ENCODE measurements at regions not wholly inside any gene's neighbourhood (a gene's known extent, or its start where the extent isn't known, plus 50 kb on each side); places are given as distances from the start of the nearest gene placed in this dataset.

DNA sequence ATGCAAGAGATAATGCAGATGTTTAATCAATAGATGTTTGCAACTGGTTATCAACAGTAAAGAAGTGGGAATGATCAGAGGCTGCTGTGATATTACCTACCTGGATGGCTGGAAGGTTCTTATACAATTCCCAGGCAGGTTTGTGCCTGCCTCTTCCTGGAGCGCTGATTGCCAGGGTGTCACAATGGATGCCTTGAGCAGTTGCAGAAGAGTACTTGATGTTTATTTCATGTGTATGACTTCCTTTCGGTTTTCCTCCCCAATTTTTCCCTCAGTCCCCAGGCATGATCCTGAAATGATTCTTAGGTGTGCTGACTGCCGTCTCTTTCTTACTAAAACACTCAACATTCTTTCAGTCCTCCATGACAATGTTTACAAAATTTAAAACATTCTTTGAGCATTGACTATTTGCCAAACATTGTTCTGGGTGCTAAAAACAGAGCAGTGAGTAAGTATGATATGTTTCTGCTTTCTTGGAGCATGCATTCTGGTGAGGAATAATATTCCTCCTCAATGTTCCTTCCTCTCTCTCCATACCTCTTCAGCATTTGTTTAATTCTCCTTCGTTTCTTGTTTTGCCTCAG lies 416.6 kb upstream of the TRIB2 start:
- TF ChIP-seq, protein P1, sequence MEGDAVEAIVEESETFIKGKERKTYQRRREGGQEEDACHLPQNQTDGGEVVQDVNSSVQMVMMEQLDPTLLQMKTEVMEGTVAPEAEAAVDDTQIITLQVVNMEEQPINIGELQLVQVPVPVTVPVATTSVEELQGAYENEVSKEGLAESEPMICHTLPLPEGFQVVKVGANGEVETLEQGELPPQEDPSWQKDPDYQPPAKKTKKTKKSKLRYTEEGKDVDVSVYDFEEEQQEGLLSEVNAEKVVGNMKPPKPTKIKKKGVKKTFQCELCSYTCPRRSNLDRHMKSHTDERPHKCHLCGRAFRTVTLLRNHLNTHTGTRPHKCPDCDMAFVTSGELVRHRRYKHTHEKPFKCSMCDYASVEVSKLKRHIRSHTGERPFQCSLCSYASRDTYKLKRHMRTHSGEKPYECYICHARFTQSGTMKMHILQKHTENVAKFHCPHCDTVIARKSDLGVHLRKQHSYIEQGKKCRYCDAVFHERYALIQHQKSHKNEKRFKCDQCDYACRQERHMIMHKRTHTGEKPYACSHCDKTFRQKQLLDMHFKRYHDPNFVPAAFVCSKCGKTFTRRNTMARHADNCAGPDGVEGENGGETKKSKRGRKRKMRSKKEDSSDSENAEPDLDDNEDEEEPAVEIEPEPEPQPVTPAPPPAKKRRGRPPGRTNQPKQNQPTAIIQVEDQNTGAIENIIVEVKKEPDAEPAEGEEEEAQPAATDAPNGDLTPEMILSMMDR (IDR thresholded peaks at IDR 0.05; ENCODE audit: control insufficient read depth, extremely low read depth, insufficient read depth) = no peak
- DNase-seq (ENCODE audit: low read depth) = no peak
- H3K4me3 ChIP-seq (ENCODE audit: low read depth, low read length) = no peak overlapping the region

GRCh38 chr2:12300927-12301326 lies 415.8 kb upstream of the TRIB2 start:
- TF ChIP-seq, protein P1 (IDR thresholded peaks at IDR 0.05; ENCODE audit: control insufficient read depth, extremely low read depth, insufficient read depth) = no peak
- H3K4me3 ChIP-seq (ENCODE audit: low read depth, low read length) = no peak overlapping the region
- DNase-seq (ENCODE audit: low read depth) = no peak

- DNase-seq (ENCODE audit: low read depth) = no peak
- no peak overlapping the region for H3K4me3 ChIP-seq (ENCODE audit: low read depth, low read length)
- TF ChIP-seq, protein P1 (IDR thresholded peaks at IDR 0.05; ENCODE audit: control insufficient read depth, extremely low read depth, insufficient read depth) = no peak
These were observed 414.6 kb upstream of the TRIB2 start for GRCh38 chr2:12302140-12302539.

GRCh38 chr2:12302691-12303090 lies 414.0 kb upstream of the TRIB2 start:
- DNase-seq (ENCODE audit: low read depth) = no peak
- no peak overlapping the region for H3K4me3 ChIP-seq (ENCODE audit: low read depth, low read length)
- TF ChIP-seq, protein P1 (IDR thresholded peaks at IDR 0.05; ENCODE audit: control insufficient read depth, extremely low read depth, insufficient read depth) = no peak

DNA sequence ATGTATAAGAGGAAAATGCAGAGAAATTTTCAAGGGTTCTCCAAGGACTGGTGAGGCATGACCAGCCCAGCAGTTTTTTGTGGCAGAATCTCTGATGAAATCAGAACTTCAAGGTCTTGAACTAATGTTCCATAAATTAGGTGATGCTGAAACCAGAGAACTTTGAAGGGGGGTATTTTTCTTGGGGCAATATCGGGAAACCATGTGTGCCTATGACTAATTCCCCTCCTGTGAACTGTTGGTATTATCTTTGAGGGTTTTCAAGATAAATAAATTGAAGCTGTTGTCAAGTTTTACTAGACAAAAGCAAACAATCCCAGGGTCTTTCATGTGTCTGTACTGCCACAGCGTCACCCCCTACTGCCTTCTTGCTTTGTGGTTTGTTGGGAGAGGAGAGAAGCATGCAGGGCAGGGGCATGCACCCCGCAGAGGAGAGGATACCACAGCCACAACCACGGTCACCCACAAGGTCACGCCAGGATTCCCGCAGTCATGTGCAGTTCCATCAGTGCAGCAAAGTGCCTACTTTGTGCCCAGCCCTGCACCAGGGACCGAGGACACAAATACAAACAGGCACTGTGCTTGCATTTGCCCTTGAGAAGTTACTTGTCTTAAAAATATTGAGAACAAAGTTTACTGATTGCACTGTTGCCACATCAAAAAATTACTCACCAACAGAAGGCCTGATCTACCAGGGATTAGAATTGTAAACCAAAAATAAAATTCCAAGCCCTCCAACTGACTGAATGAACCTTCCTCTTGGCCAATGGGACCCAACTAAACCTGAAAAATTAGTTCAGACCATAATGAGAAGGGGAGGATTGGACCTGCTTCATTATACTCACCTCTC lies 413.3 kb upstream of the TRIB2 start:
- DNase-seq (ENCODE audit: low read depth) = no peak
- TF ChIP-seq, protein P1 (IDR thresholded peaks at IDR 0.05; ENCODE audit: control insufficient read depth, extremely low read depth, insufficient read depth) = no peak
- H3K4me3 ChIP-seq (ENCODE audit: low read depth, low read length) = no peak overlapping the region

DNA sequence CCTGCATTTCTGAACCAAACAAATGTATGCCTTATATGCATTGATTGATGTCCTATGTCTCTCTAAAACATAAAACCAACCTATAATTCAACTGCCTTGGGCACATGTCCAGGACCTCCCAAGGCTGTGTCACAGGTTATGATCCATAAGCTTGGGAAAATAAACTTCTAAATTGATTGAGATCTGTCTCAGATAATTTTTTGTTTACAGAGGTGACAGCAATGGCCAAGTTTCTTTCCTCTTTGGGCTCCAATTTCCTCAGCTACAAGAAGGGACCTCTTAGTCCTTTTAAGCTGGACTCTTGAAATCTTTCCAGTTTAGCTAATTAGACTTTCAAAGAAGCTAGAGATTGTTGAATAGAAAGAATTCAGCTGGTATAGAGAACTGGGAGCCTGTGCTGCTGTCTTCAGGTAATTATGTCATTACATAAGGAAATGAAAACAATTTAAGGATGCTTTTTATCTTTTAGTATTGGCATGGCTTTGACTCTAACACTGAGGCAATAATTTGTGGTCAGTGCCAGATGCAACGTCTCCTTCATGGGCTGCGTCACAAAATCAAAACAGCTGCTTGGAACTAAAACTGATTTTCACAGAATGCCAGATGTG lies 412.1 kb upstream of the TRIB2 start:
- H3K4me3 ChIP-seq (ENCODE audit: low read depth, low read length) = no peak overlapping the region
- no peak for DNase-seq (ENCODE audit: low read depth)
- TF ChIP-seq, protein P1 (IDR thresholded peaks at IDR 0.05; ENCODE audit: control insufficient read depth, extremely low read depth, insufficient read depth) = no peak

Measured in LNCaP clone FGC (cell line).